DND-41 (cell line): ENCODE measurements at regions not wholly inside any gene's neighbourhood (a gene's known extent, or its start where the extent isn't known, plus 50 kb on each side); places are given as distances from the start of the nearest gene placed in this dataset.

Experiments
- ATAC-seq: fragments of 200-7000 bp; cut with Tn5 transposase; 3 replicates; pipeline ENCODE4 v1.9.1; 2021; ENCODE audit warnings: low read depth; ENCODE audit not compliant: insufficient read depth
- DNase-seq: peaks from one replicate; pipeline ENCODE4 v3.0.0-alpha.2; 2020
- H2AFZ ChIP-seq: 2 replicates; pipeline ENCODE4 v1.6.0; 2012; ENCODE audit warnings: low read depth, low read length
- H3K27ac ChIP-seq: 2 replicates; pipeline ENCODE4 v1.5.1; 2012; ENCODE audit warnings: low read length, inconsistent platforms
- H3K27me3 ChIP-seq: fragments of 200-600 bp; sonication (generic); 2 replicates; pipeline ENCODE4 v1.6.0; 2012; ENCODE audit warnings: low read length, mild to moderate bottlenecking, inconsistent platforms; ENCODE audit not compliant: insufficient read depth, poor library complexity
- H3K36me3 ChIP-seq: 2 replicates; pipeline ENCODE4 v1.5.1; 2012; ENCODE audit warnings: low read length, inconsistent platforms; ENCODE audit not compliant: insufficient read depth
- H3K4me1 ChIP-seq: 2 replicates; pipeline ENCODE4 v1.5.1; 2012; ENCODE audit warnings: mild to moderate bottlenecking, low read length; ENCODE audit not compliant: insufficient read depth
- H3K4me2 ChIP-seq: 2 replicates; pipeline ENCODE4 v1.6.0; 2012; ENCODE audit warnings: mild to moderate bottlenecking, moderate library complexity, low read length, inconsistent platforms; ENCODE audit not compliant: insufficient read depth
- H3K4me3 ChIP-seq, 2 experiments: fragments of 200-600 bp in 1 of 2; shearing (Covaris generic) in 1 of 2; 2 replicates each; pipeline ENCODE4 v1.5.1; 2012 to 2016; ENCODE audit warnings: inconsistent platforms in 2 of 2, low read length in 2 of 2, mild to moderate bottlenecking in 2 of 2, low read depth in 1 of 2, moderate library complexity in 1 of 2
- H3K79me2 ChIP-seq: 2 replicates; pipeline ENCODE4 v1.6.0; 2012; ENCODE audit warnings: low read length, inconsistent platforms; ENCODE audit not compliant: insufficient read depth
- H3K9ac ChIP-seq: 2 replicates; pipeline ENCODE4 v1.6.0; 2012; ENCODE audit warnings: low read depth, mild to moderate bottlenecking, inconsistent platforms, low read length, moderate library complexity
- H3K9me3 ChIP-seq: 2 replicates; pipeline ENCODE4 v1.5.1; 2012; ENCODE audit warnings: low read length, moderate library complexity, mild to moderate bottlenecking, inconsistent platforms; ENCODE audit not compliant: insufficient read depth, severe bottlenecking
- H4K20me1 ChIP-seq: 2 replicates; pipeline ENCODE4 v1.6.0; 2012; ENCODE audit warnings: low read length; ENCODE audit not compliant: insufficient read depth
- EZH2 ChIP-seq: IDR thresholded peaks from 3 replicates; pipeline ENCODE4 v1.6.1; 2012; ENCODE audit warnings: borderline replicate concordance, low read depth, mild to moderate bottlenecking, moderate library complexity, low read length, inconsistent platforms; ENCODE audit not compliant: severe bottlenecking
- TF ChIP-seq, protein P1 (sequence below): IDR thresholded peaks from 2 replicates; pipeline ENCODE4 v1.5.1; 2012; ENCODE audit warnings: borderline replicate concordance, low read length, moderate library complexity, mild to moderate bottlenecking; ENCODE audit not compliant: poor library complexity, severe bottlenecking; ENCODE audit errors: extremely low read depth

GRCh38 chr10:37700886-37701780 lies 156.3 kb downstream of the ZNF248 start:
- no peaks in the 10 kb centered on the region for H3K9me3 ChIP-seq
- H3K27ac ChIP-seq, result no peak overlapping the region
- no peak overlapping the region for H3K4me3 ChIP-seq
- peaks cover 8% of the 10 kb centered on the region; the same call in 1 of the 2 replicates for H3K4me1 ChIP-seq
- no peaks in the 10 kb centered on the region for H3K36me3 ChIP-seq
- H3K9ac ChIP-seq, result no peak overlapping the region
- H4K20me1 ChIP-seq, result no peaks in the 10 kb centered on the region
- no peaks in the 10 kb centered on the region for H3K79me2 ChIP-seq
- DNase-seq, result peak; percentile 43
- H2AFZ ChIP-seq, result no peak overlapping the region
- H3K4me2 ChIP-seq, result peak overlapping the region; percentile 33; the same call in 1 of the 2 replicates
- no peaks in the 10 kb centered on the region for H3K27me3 ChIP-seq
- peak; percentile 75 for ATAC-seq
- TF ChIP-seq, protein P1, sequence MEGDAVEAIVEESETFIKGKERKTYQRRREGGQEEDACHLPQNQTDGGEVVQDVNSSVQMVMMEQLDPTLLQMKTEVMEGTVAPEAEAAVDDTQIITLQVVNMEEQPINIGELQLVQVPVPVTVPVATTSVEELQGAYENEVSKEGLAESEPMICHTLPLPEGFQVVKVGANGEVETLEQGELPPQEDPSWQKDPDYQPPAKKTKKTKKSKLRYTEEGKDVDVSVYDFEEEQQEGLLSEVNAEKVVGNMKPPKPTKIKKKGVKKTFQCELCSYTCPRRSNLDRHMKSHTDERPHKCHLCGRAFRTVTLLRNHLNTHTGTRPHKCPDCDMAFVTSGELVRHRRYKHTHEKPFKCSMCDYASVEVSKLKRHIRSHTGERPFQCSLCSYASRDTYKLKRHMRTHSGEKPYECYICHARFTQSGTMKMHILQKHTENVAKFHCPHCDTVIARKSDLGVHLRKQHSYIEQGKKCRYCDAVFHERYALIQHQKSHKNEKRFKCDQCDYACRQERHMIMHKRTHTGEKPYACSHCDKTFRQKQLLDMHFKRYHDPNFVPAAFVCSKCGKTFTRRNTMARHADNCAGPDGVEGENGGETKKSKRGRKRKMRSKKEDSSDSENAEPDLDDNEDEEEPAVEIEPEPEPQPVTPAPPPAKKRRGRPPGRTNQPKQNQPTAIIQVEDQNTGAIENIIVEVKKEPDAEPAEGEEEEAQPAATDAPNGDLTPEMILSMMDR, result no peak
- TF ChIP-seq EZH2, result no peak

GRCh38 chr10:37687581-37687980 lies 169.8 kb downstream of the ZNF248 start:
- no peak overlapping the region for H3K9ac ChIP-seq
- H3K9me3 ChIP-seq, result peaks cover 3% of the 10 kb centered on the region
- no peak overlapping the region for H3K27ac ChIP-seq
- DNase-seq, result no peak
- no peak overlapping the region for H3K4me2 ChIP-seq
- TF ChIP-seq EZH2, result no peak
- TF ChIP-seq, protein P1, result no peak
- no peak overlapping the region for H3K4me3 ChIP-seq
- no peaks in the 10 kb centered on the region for H3K4me1 ChIP-seq
- no peaks in the 10 kb centered on the region for H4K20me1 ChIP-seq
- H3K79me2 ChIP-seq, result no peaks in the 10 kb centered on the region
- no peaks in the 10 kb centered on the region for H3K27me3 ChIP-seq
- no peaks in the 10 kb centered on the region for H3K36me3 ChIP-seq
- ATAC-seq, result no peak
- no peak overlapping the region for H2AFZ ChIP-seq

- H3K27ac ChIP-seq, result no peak overlapping the region
- no peaks in the 10 kb centered on the region for H3K36me3 ChIP-seq
- H3K4me3 ChIP-seq, result no peak overlapping the region
- no peak for TF ChIP-seq EZH2
- TF ChIP-seq, protein P1, result no peak
- H3K4me2 ChIP-seq, result no peak overlapping the region
- no peaks in the 10 kb centered on the region for H3K27me3 ChIP-seq
- H3K9ac ChIP-seq, result no peak overlapping the region
- H3K79me2 ChIP-seq, result no peaks in the 10 kb centered on the region
- H3K4me1 ChIP-seq, result no peaks in the 10 kb centered on the region
- H3K9me3 ChIP-seq, result peaks cover 3% of the 10 kb centered on the region
- H4K20me1 ChIP-seq, result no peaks in the 10 kb centered on the region
- H2AFZ ChIP-seq, result no peak overlapping the region
- no peak for DNase-seq
- no peak for ATAC-seq
Observed at GRCh38 chr10:37685741-37686683, 171.4 kb downstream of the ZNF248 start.
